NCI-H2107 treated with DMSO at 0.1 percent for 48 hours (cell line): ENCODE measurements at regions not wholly inside any gene's neighbourhood (a gene's known extent, or its start where the extent isn't known, plus 50 kb on each side); places are given as distances from the start of the nearest gene placed in this dataset.
"Not testable (repeated sequence)": the region's sequence is repeated elsewhere in the genome, so short reads cannot be mapped to it uniquely, and the experiment has no call there.

Experiments
- DNase-seq: peaks from one replicate; lab custom pipeline; 2025; ENCODE audit not compliant: unreplicated experiment; lab: John Stamatoyannopoulos, UW

GRCh38 chr1:245102149-245102548, 52.6 kb upstream of the KIF26B start:
- not testable (repeated sequence) for DNase-seq

- no peak for DNase-seq
Measured at GRCh38 chr1:245099401-245099800, 55.4 kb upstream of the KIF26B start.

DNA sequence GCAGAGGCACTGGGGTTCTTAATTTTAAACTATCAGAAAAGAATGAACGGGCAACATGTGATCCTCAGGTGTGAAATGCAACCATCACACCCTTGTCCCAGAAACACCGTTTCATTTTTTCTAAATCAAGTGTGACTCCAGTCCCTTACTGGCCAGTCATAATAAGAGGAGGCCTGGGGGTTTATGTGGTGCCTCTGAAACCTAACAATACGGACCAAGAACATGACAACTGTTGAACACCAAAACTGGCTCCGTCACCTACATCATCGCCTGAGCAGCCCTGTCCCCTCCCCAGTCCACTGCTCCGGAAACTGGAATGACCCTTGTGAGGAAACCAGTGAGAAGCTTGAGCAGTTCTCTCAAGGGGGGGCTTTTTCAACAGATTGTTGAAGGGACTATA, 55.9 kb upstream of the KIF26B start:
- DNase-seq, result no peak

- no peak for DNase-seq
Measured at GRCh38 chr1:245096311-245097066, 58.3 kb upstream of the KIF26B start.

GRCh38 chr1:245095903-245096302, 58.9 kb upstream of the KIF26B start:
- DNase-seq, result no peak

DNA sequence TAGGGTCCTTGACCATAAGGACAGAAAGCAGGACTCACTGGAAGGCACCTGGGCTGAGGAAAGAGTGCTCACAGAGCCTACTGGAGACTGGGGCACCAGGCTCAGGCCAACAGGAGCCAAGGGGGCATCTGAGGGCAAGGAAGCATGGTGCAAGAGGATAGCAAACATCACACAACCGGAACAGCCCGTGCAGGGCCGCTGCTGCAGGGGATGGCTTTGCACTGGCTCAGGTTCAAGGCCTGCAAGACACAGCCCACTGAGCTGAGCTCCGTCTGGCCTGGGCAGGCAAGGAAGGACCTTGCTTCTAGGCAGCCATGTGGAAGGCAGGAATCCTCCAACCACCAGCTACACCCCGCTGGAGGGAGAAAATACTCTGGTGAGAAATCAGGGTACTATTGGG, 59.8 kb upstream of the KIF26B start:
- DNase-seq, result no peak

- DNase-seq, result no peak
Measured at GRCh38 chr1:245094092-245094491, 60.7 kb upstream of the KIF26B start.

- DNase-seq, result no peak
Measured at GRCh38 chr1:245092638-245092976, 62.2 kb upstream of the KIF26B start.

DNA sequence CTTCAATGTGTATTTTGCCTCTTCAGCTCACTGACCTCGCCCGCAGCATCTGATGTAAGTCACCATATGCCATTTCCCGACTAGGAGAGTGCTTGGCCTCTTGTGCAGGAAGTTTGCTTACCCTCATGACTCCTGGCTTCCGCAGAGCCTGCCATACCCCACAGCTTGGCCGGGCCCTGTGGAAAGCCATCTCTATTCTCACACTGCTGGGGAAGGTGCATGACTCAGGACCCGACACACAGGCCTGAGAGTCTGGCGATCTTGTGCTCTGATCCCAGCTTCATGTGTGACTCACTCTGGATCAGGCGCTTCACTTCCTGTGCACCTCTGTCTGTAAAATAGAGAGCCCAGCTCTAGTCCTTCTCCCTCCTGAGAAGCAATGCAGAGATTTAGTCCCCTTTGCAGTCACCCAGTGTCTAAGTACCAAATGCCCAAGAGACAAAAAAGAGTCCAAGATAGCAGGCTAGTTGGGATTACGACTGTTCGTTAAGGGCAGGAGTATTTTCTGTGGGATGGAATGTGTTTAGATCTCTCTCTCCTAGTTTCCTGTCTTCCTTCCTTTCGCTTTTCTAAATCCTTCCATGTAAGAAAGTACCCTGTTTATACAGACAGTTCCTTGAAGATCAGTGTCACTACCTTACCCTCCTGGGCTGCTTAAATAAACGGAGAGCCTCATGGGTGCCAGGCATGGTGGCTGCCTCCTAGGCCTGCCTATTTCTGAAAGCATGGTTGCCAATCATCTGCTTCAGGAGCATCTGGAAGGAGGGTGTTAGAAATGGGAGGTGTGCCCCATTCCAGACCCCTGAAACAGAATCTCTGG, 62.8 kb upstream of the KIF26B start:
- DNase-seq, result no peak

DNA sequence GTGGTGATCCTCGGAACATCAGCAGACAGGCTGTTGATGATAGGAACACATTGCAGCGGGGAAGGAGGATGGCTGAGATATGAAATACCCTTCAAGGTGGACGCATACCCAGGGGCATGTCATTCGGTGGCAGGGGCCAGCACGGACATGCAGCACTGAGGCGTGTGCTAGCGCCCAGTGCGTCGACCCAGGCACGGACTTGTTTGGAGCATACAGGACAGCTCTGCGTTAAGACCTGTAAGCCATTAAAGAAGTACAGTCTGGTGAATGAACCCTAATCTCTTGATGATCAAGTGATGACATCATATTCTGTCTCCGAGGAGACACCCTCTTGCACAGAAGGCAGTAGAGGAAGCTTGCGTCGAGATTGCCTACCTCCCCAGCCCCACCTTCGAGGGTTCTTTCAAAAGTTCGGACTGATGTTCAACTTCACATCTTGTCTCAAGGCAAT, 63.6 kb upstream of the KIF26B start:
- no peak for DNase-seq

GRCh38 chr1:245090491-245091090, 64.2 kb upstream of the KIF26B start:
- no peak for DNase-seq

- no peak for DNase-seq
Measured at GRCh38 chr1:245087723-245088122, 67.1 kb upstream of the KIF26B start.

DNA sequence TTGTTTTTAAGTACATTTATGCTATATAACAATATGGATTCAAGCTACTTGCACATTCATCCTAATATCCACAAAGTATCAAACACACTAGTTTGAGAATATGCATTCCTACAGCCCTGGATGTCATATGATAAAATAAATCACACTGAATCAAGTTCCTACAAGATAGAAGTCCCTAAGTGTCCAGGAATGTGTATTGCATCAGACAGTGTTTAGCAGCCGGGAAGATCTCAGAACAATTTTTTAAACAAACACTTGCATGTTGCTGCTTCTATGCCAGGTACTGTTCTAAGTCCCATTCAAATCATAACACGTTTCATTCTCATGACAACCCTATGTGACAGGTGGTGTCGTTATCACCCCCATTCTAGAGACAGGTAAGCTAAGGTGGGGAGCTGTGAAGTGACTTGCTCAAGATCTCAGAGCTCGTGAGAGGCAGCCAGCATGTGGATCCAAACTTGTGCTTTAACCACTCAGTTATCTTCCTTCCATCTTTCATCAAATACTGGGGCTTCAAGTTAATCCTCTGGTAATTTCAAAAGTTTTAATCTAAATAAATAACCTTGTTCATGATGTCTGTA, 68.3 kb upstream of the KIF26B start:
- no peak for DNase-seq

DNA sequence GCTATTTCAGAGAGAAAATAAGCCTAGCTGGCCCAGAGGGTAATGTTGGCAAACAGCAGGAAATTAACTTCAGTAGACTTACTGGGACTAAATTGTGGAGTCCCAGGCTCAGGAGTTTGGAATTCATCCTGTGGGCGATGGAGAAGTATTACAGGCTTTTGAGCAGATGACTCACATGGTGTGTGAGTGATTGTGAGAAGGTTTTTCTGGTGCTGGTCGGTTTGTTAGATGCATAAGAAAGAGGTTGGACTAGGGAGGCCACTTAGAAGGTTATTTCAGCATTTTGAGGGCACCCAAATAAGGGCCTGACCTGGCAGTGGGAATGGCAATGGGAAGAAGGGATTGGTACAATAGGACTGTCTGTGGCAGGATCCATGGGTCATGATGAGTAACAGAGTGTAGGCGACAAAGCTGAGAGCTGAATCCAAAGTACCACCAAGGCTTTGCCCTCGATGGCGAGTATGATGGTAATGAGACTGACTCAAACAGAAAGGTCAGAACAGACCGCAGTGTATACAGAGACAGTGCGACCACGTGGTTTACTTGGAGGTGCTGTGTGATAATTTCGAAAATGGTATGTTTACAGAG, 69.2 kb upstream of the KIF26B start:
- DNase-seq, result no peak

DNA sequence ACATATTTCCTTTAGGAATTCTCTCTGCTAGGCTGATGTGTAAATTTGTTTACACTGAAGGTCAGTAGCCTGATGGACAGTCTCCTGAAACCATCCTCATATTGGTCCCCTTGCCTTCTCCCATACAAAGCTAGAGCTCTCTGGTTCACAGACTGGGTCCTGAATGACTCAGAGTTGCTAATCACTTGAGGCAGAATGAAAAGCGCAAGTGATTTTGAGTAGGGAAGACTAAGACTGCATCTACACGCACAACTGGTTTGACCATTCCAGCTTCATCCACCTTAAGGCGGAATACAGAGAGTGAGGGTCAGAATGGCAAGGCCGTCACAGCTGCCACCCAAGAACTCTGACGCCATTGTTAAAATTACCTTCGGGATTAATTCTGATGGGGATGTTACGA, 70.2 kb upstream of the KIF26B start:
- no peak for DNase-seq

DNA sequence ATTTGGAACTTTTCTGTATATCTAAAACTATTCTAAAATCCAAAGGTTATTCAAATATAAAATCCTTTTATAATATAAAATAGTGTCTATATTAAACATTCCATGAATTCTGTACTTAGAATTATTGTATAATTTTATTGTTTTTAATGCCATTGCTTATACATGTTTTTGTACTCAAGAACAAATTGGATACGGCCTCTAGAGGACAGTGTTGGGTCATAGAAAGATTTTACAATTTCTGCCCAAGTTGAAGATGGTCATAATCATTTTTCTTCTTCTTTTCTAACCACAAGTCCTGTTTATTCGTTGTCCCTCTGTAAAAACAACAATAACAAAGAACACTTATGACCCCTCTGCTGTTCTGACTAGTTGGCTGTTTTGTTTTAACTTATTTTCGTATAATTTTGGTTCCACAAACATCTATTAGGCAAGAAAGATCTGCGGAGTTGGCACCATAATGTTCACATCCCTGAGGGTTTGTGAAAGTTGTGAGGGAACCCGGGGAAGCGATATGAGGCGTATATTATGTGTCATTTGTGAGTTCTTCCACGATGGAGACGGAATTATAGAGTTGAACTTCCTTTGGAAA, 75.7 kb upstream of the KIF26B start:
- DNase-seq, result peak; percentile 55

GRCh38 chr1:245074898-245075297, 79.9 kb upstream of the KIF26B start:
- DNase-seq, result no peak

DNA sequence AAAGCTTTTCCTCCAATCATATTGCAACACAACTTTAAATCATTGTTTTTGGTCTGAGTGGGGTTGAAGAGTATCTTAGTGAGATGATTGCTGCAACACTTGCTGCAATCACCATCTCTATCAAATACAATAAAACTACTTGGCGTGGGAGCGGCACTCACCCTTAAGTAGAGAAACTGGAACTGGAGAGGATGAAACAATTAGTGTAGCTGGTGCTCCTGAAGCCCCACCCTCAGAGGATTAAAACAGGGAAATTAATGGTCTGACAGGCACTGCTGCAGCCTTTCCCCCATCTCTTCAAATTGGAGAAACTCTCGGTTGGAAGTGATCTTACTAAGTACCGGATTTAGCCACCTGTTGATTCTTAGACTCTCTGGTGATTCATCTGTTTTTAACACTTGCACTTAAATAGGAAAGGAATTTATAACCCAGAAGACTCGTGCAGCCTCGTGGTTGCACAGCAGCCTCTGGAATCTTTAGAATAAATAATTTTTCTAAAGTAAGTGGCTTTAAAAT, 80.5 kb upstream of the KIF26B start:
- DNase-seq, result peak; percentile 88

GRCh38 chr1:245070836-245071615, 83.8 kb upstream of the KIF26B start:
- DNase-seq, result no peak

DNA sequence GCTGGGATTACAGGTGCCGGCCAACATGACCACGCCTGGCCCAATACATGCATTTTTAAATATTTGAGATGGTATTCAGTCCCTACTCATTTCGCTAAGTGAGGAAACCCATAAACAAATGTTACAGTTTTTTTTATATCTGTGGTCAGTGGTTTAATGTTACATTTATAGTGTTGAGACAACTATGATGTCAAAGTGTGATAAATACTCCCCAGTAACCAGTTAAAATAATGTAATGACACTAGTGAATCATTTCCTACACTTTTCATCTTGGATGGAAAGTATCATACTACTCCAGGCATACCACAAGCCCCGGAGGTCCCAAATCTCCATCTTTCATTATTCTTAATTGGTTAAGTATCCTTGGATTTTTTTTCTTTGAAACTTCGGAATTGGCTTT, 87.5 kb upstream of the KIF26B start:
- no peak for DNase-seq
